ENCODE measurements at regions not wholly inside any gene's neighbourhood (a gene's known extent, or its start where the extent isn't known, plus 50 kb on each side); places are given as distances from the start of the nearest gene placed in this dataset.
A peak's percentile ranks its signal among the peaks of the same experiment; 100 is the strongest.

GRCh38 chr11:42620796-42621195 is 691.0 kb upstream of the API5 start:
- DNase-seq (ENCODE audit: low spot score) (no peak), ATAC-seq (ENCODE audit: low read depth) (no peak)
- Histone ChIP-seq H3K27me3 (ENCODE audit: insufficient read depth, poor library complexity, severe bottlenecking) (no peaks in the 10 kb centered on the region), H3K4me1 (ENCODE audit: insufficient read depth, poor library complexity, severe bottlenecking) (no peaks in the 10 kb centered on the region), H3K9me3 (ENCODE audit: severe bottlenecking) (no peaks in the 10 kb centered on the region), H3K36me3 (ENCODE audit: low read depth) (no peaks in the 10 kb centered on the region), H3K27ac (ENCODE audit: poor library complexity, severe bottlenecking) (no peak overlapping the region), H3K4me3 (ENCODE audit: severe bottlenecking) (no peak overlapping the region)
- TF ChIP-seq, protein P1, sequence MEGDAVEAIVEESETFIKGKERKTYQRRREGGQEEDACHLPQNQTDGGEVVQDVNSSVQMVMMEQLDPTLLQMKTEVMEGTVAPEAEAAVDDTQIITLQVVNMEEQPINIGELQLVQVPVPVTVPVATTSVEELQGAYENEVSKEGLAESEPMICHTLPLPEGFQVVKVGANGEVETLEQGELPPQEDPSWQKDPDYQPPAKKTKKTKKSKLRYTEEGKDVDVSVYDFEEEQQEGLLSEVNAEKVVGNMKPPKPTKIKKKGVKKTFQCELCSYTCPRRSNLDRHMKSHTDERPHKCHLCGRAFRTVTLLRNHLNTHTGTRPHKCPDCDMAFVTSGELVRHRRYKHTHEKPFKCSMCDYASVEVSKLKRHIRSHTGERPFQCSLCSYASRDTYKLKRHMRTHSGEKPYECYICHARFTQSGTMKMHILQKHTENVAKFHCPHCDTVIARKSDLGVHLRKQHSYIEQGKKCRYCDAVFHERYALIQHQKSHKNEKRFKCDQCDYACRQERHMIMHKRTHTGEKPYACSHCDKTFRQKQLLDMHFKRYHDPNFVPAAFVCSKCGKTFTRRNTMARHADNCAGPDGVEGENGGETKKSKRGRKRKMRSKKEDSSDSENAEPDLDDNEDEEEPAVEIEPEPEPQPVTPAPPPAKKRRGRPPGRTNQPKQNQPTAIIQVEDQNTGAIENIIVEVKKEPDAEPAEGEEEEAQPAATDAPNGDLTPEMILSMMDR (IDR thresholded peaks at IDR 0.05; ENCODE audit: poor library complexity, severe bottlenecking), result no peak

DNA sequence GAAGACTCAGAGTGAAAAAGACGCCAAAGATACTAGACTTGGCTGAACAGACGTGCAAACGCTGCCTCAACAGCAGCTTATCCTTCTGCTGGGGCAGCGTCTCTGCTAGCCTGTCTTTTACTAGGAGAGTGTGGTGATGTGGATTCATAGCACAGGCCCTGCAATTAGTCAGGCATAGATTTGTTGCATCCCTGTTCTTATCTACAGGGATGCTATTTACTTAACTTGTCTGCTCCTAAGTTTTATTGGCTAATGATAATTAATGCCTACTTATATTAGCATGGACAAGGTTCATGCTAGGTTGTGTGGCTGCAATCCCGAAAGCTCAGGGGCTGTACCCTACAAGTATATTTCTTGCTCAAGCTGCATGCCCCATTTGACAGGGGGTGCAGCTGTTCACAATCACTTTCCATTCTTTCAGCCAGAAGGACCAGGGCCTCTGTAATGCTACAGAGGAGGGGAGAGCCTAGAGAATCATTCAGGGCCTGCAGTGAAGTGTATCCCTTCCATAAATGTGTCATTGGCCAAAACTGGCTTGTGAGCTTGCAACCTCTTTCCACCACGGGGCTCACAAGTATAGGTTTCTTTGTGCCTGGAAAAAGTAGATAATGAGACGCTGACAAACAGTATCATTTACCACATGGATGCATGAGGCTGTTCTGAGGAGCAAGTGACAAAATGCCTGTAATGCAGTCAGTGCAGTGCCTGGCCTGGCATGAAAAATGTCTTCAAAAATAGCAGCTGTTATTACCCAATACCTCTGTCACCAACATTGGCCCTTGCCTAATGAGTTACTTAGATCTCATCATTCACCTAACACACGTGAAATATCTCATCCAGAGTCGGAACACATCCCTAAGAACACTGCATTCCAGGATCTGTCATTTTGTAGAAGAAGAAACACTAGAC is 685.8 kb upstream of the API5 start:
- H3K9me3 ChIP-seq (ENCODE audit: severe bottlenecking), result no peaks in the 10 kb centered on the region
- no peak overlapping the region for H3K27ac ChIP-seq (ENCODE audit: poor library complexity, severe bottlenecking)
- H3K4me3 ChIP-seq (ENCODE audit: severe bottlenecking), result no peak overlapping the region
- H3K4me1 ChIP-seq (ENCODE audit: insufficient read depth, poor library complexity, severe bottlenecking), result no peaks in the 10 kb centered on the region
- TF ChIP-seq, protein P1 (IDR thresholded peaks at IDR 0.05; ENCODE audit: poor library complexity, severe bottlenecking), result no peak
- ATAC-seq (ENCODE audit: low read depth), result no peak
- H3K36me3 ChIP-seq (ENCODE audit: low read depth), result no peaks in the 10 kb centered on the region
- no peak for DNase-seq (ENCODE audit: low spot score)
- H3K27me3 ChIP-seq (ENCODE audit: insufficient read depth, poor library complexity, severe bottlenecking), result no peaks in the 10 kb centered on the region

DNA sequence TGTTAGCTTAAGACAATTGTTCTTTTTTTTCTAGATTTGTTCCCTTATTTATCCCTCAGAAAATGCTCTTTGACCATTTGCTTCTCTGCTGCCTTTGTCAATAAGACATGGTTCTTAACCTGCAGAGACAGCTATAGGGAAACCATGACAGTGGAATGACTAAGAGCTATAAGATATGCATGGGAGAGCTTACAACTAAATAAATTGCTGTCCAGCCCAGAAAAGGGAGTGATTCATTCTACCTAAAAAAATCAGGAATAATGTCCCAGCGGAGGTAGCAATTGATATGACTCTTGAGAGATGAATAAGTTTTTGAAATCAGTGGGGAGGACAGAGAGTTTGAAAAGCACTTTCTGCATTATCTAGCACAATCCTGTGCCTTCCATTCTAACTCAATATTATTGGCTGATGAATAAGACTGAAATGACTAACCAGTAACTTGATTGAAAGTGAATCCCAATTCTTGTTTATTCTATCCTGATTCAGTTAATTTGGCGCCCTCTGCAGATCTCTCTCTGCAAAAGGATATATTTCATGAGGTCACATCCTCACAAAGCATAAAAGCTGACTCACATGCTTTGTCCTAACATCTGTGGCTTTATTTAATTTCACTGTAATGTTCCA is 680.5 kb upstream of the API5 start:
- H3K9me3 ChIP-seq (ENCODE audit: severe bottlenecking), result no peaks in the 10 kb centered on the region
- H3K27ac ChIP-seq (ENCODE audit: poor library complexity, severe bottlenecking), result no peak overlapping the region
- no peak for DNase-seq (ENCODE audit: low spot score)
- H3K4me1 ChIP-seq (ENCODE audit: insufficient read depth, poor library complexity, severe bottlenecking), result no peaks in the 10 kb centered on the region
- ATAC-seq (ENCODE audit: low read depth), result peak; percentile 63
- H3K4me3 ChIP-seq (ENCODE audit: severe bottlenecking), result no peak overlapping the region
- H3K27me3 ChIP-seq (ENCODE audit: insufficient read depth, poor library complexity, severe bottlenecking), result no peaks in the 10 kb centered on the region
- no peaks in the 10 kb centered on the region for H3K36me3 ChIP-seq (ENCODE audit: low read depth)
- TF ChIP-seq, protein P1 (IDR thresholded peaks at IDR 0.05; ENCODE audit: poor library complexity, severe bottlenecking), result peak; percentile 28

DNA sequence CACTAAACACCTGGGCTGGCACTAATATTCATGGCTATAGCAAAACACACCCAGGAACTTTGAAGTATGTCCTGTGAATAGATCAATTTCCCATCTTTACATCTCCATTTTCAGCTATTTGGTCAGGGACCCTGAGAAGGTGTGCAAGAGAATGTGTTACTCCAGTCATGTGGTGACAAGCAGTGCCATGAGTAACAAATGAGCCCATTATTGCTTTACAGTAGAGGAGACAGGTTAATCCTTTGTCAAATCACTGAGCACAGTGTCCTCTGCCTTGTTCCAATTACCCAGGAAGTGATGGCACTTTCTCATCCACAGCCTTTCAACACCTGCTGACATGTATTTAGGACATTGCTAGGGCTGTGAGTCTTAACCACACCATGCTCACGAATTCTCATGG is 664.8 kb upstream of the API5 start:
- DNase-seq (ENCODE audit: low spot score) (no peak), ATAC-seq (ENCODE audit: low read depth) (no peak)
- Histone ChIP-seq H3K4me3 (ENCODE audit: severe bottlenecking) (no peak overlapping the region), H3K27ac (ENCODE audit: poor library complexity, severe bottlenecking) (no peak overlapping the region), H3K27me3 (ENCODE audit: insufficient read depth, poor library complexity, severe bottlenecking) (no peaks in the 10 kb centered on the region), H3K9me3 (ENCODE audit: severe bottlenecking) (no peaks in the 10 kb centered on the region), H3K4me1 (ENCODE audit: insufficient read depth, poor library complexity, severe bottlenecking) (no peaks in the 10 kb centered on the region), H3K36me3 (ENCODE audit: low read depth) (no peaks in the 10 kb centered on the region)
- TF ChIP-seq, protein P1 (IDR thresholded peaks at IDR 0.05; ENCODE audit: poor library complexity, severe bottlenecking), result no peak

GRCh38 chr11:42647993-42648392 is 663.8 kb upstream of the API5 start:
- ATAC-seq (ENCODE audit: low read depth) (no peak), DNase-seq (ENCODE audit: low spot score) (no peak)
- Histone ChIP-seq H3K9me3 (ENCODE audit: severe bottlenecking) (no peaks in the 10 kb centered on the region), H3K27me3 (ENCODE audit: insufficient read depth, poor library complexity, severe bottlenecking) (no peaks in the 10 kb centered on the region), H3K4me3 (ENCODE audit: severe bottlenecking) (no peak overlapping the region), H3K4me1 (ENCODE audit: insufficient read depth, poor library complexity, severe bottlenecking) (no peaks in the 10 kb centered on the region), H3K36me3 (ENCODE audit: low read depth) (no peaks in the 10 kb centered on the region), H3K27ac (ENCODE audit: poor library complexity, severe bottlenecking) (no peak overlapping the region)
- TF ChIP-seq, protein P1 (IDR thresholded peaks at IDR 0.05; ENCODE audit: poor library complexity, severe bottlenecking), result no peak
